GM23338 (cell line): ENCODE measurements at regions not wholly inside any gene's neighbourhood (a gene's known extent, or its start where the extent isn't known, plus 50 kb on each side); places are given as distances from the start of the nearest gene placed in this dataset.

Experiments used
- ATAC-seq: fragments of 200-7000 bp; cut with Tn5 transposase; 3 replicates; pipeline ENCODE4 v1.9.1; 2020
- DNase-seq: peaks from one replicate; pipeline ENCODE4 v3.0.0-alpha.2; 2015; ENCODE audit warnings: low spot score
- H2AFZ ChIP-seq: fragments of 200-600 bp; sonication (generic); 2 replicates; pipeline ENCODE4 v1.8.0; 2016; ENCODE audit warnings: antibody characterized with exemption, mild to moderate bottlenecking, moderate library complexity
- H3F3A ChIP-seq: fragments of 200-600 bp; sonication (generic); replicated peaks from 2 replicates; pipeline ENCODE4 v1.8.0; 2017; ENCODE audit warnings: antibody characterized with exemption, mixed run types, low read depth
- H3K27ac ChIP-seq: fragments of 200-600 bp; sonication (generic); 2 replicates; pipeline ENCODE4 v1.6.1; 2016; ENCODE audit warnings: low read depth
- H3K27me3 ChIP-seq: fragments of 200-600 bp; sonication (generic); 2 replicates; pipeline ENCODE4 v1.8.0; 2016; ENCODE audit warnings: mild to moderate bottlenecking, mixed run types, moderate library complexity; ENCODE audit not compliant: insufficient read depth
- H3K36me3 ChIP-seq: fragments of 200-600 bp; sonication (generic); 2 replicates; pipeline ENCODE4 v1.8.0; 2016; ENCODE audit warnings: mild to moderate bottlenecking; ENCODE audit not compliant: insufficient read depth
- H3K4me1 ChIP-seq: fragments of 200-600 bp; sonication (generic); 2 replicates; pipeline ENCODE4 v1.8.0; 2016; ENCODE audit warnings: mild to moderate bottlenecking, moderate library complexity; ENCODE audit not compliant: insufficient read depth
- H3K4me2 ChIP-seq: fragments of 200-600 bp; sonication (generic); 2 replicates; pipeline ENCODE4 v1.7.1; 2017; ENCODE audit warnings: mixed run types
- H3K4me3 ChIP-seq: fragments of 200-600 bp; sonication (generic); 2 replicates; pipeline ENCODE4 v1.6.1; 2016; ENCODE audit warnings: mixed run types
- H3K79me2 ChIP-seq: fragments of 200-600 bp; sonication (generic); replicated peaks from 2 replicates; pipeline ENCODE4 v1.8.0; 2017; ENCODE audit warnings: mild to moderate bottlenecking; ENCODE audit not compliant: insufficient read depth
- H3K9me2 ChIP-seq: fragments of 200-600 bp; sonication (generic); 2 replicates; pipeline ENCODE4 v1.8.0; 2017; ENCODE audit not compliant: insufficient read depth
- H4K20me1 ChIP-seq: fragments of 200-600 bp; sonication (generic); replicated peaks from 2 replicates; pipeline ENCODE4 v1.8.0; 2017; ENCODE audit warnings: mild to moderate bottlenecking; ENCODE audit not compliant: insufficient read depth
- H3K27ac Mint-ChIP-seq: 2 replicates; pipeline ENCODE4 v1.8.0; 2020; ENCODE audit warnings: inconsistent platforms, mild to moderate bottlenecking, moderate library complexity, mixed read lengths
- H3K27me3 Mint-ChIP-seq: 3 replicates; pipeline ENCODE4 v1.8.0; 2022; ENCODE audit warnings: low read depth, mild to moderate bottlenecking, moderate library complexity, mixed read lengths, inconsistent platforms; ENCODE audit not compliant: insufficient read depth, poor library complexity
- H3K36me3 Mint-ChIP-seq: 3 replicates; pipeline ENCODE4 v1.8.0; 2021; ENCODE audit warnings: low read depth, mild to moderate bottlenecking, inconsistent platforms, moderate library complexity, mixed read lengths
- H3K4me1 Mint-ChIP-seq: 3 replicates; pipeline ENCODE4 v1.8.0; 2020; ENCODE audit warnings: mild to moderate bottlenecking, inconsistent platforms, mixed read lengths
- H3K4me3 Mint-ChIP-seq: 3 replicates; pipeline ENCODE4 v1.8.0; 2021; ENCODE audit warnings: moderate library complexity, mild to moderate bottlenecking, inconsistent platforms, mixed read lengths
- H3K9me3 Mint-ChIP-seq: 3 replicates; pipeline ENCODE4 v1.8.0; 2020; ENCODE audit warnings: moderate library complexity, mild to moderate bottlenecking, inconsistent platforms, mixed read lengths
- EZH2 ChIP-seq: fragments of 200-600 bp; sonication (generic); IDR thresholded peaks from one replicate; pipeline ENCODE4 v1.8.0; 2017; ENCODE audit warnings: antibody characterized with exemption, mild to moderate bottlenecking, low read depth; ENCODE audit not compliant: unreplicated experiment
- EZH2phosphoT487 ChIP-seq: fragments of 200-600 bp; sonication (generic); IDR thresholded peaks from one replicate; pipeline ENCODE4 v1.8.1; 2018; ENCODE audit warnings: antibody characterized with exemption; ENCODE audit not compliant: unreplicated experiment
- JUNB ChIP-seq: IDR thresholded peaks from one replicate; pipeline ENCODE4 v1.6.1; 2016; ENCODE audit warnings: antibody characterized with exemption; ENCODE audit not compliant: unreplicated experiment
- NANOG ChIP-seq: IDR thresholded peaks from 2 replicates; pipeline ENCODE4 v1.6.1; 2016; ENCODE audit warnings: antibody characterized with exemption, borderline replicate concordance
- POLR2AphosphoS5 ChIP-seq: IDR thresholded peaks from 2 replicates; pipeline ENCODE4 v1.6.1; 2016; ENCODE audit warnings: antibody characterized with exemption, low read depth
- STAT1 ChIP-seq: IDR thresholded peaks from one replicate; pipeline ENCODE4 v1.6.1; 2016; ENCODE audit warnings: antibody characterized with exemption; ENCODE audit not compliant: unreplicated experiment
- ZNF114 ChIP-seq: fragments of 250-450 bp; sonication (Bioruptor Pico); IDR thresholded peaks from 2 replicates; pipeline ENCODE4 v1.5.0; 2020; ENCODE audit warnings: mild to moderate bottlenecking, moderate library complexity
- ZNF331 ChIP-seq: fragments of 250-450 bp; sonication (Bioruptor Pico); IDR thresholded peaks from 2 replicates; pipeline ENCODE4 v1.5.0; 2020; ENCODE audit warnings: low read depth, mild to moderate bottlenecking, moderate library complexity
- TF ChIP-seq, protein P1 (sequence below), 2 experiments: fragments of 200-600 bp in 1 of 2; sonication (generic) in 1 of 2; conservative IDR thresholded peaks; 2 replicates each; pipeline versions ENCODE4 v1.5.1 to v1.6.1; 2016 to 2017; ENCODE audit warnings: antibody characterized with exemption in 2 of 2, low read depth in 2 of 2, mild to moderate bottlenecking in 2 of 2, moderate library complexity in 1 of 2
- TF ChIP-seq, protein P2 (sequence below): fragments of 250-450 bp; sonication (Bioruptor Pico); IDR thresholded peaks from 2 replicates; pipeline ENCODE4 v1.5.0; 2020; ENCODE audit warnings: mild to moderate bottlenecking, moderate library complexity

DNA sequence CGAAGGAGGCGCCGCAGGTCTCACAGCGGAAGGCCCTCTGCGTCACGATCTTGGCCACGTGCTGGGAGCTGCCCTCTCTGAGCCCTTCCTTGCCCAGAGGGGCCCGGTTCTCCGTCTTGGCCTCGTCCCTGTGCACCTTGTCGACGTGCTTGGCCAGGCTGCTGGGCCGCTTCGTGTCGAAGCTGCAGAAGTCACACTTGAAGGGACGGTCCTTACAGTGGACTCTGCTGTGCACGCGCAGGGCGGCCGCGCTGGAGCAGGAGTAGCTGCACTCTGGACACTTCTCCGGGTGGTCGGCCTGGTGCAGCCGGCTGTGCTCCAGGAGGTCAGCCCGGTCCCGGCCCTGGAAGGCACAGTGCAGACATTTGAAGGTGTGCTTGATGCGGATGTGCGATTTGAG is 106.9 kb downstream of the ZFP64 start:
- Histone ChIP-seq H2AFZ (no peak overlapping the region), H3K4me1 (no peaks in the 10 kb centered on the region), H3K36me3 (peaks cover 13% of the 10 kb centered on the region), H3K27ac (no peak overlapping the region), H3K9me2 (no peaks in the 10 kb centered on the region), H3K4me2 (no peak overlapping the region), H3F3A (no peaks in the 10 kb centered on the region), H3K79me2 (no peaks in the 10 kb centered on the region), H4K20me1 (no peaks in the 10 kb centered on the region), H3K4me3 (no peak overlapping the region), H3K27me3 (no peaks in the 10 kb centered on the region)
- TF ChIP-seq ZNF331: no peak
- peaks cover 25% of the 10 kb centered on the region for H3K9me3 Mint-ChIP-seq
- no peak overlapping the region for H3K27ac Mint-ChIP-seq
- no peaks in the 10 kb centered on the region for H3K27me3 Mint-ChIP-seq
- ATAC-seq (no peak), DNase-seq (no peak)
- H3K4me3 Mint-ChIP-seq: no peak overlapping the region
- peaks cover 24% of the 10 kb centered on the region; the same call in 2 of the 3 replicates for H3K4me1 Mint-ChIP-seq
- peaks cover 46% of the 10 kb centered on the region for H3K36me3 Mint-ChIP-seq

GRCh38 chr20:52083627-52084232 is 107.8 kb downstream of the ZFP64 start:
- Histone ChIP-seq H3K79me2 (no peaks in the 10 kb centered on the region), H3K4me1 (no peaks in the 10 kb centered on the region), H2AFZ (no peak overlapping the region), H3F3A (no peaks in the 10 kb centered on the region), H3K27ac (no peak overlapping the region), H3K27me3 (no peaks in the 10 kb centered on the region), H3K36me3 (peaks cover 13% of the 10 kb centered on the region), H3K4me2 (no peak overlapping the region), H4K20me1 (no peaks in the 10 kb centered on the region), H3K4me3 (no peak overlapping the region), H3K9me2 (no peaks in the 10 kb centered on the region)
- DNase-seq (peak; percentile 91), ATAC-seq (peak; percentile 90)
- Mint-ChIP-seq H3K4me1 (peaks cover 24% of the 10 kb centered on the region; the same call in 2 of the 3 replicates), H3K27ac (no peak overlapping the region), H3K36me3 (peaks cover 40% of the 10 kb centered on the region), H3K27me3 (no peaks in the 10 kb centered on the region), H3K4me3 (no peak overlapping the region), H3K9me3 (peaks cover 25% of the 10 kb centered on the region)
- no peak for TF ChIP-seq ZNF114 (CRISPR knock-in tag)
- TF ChIP-seq, protein P1, sequence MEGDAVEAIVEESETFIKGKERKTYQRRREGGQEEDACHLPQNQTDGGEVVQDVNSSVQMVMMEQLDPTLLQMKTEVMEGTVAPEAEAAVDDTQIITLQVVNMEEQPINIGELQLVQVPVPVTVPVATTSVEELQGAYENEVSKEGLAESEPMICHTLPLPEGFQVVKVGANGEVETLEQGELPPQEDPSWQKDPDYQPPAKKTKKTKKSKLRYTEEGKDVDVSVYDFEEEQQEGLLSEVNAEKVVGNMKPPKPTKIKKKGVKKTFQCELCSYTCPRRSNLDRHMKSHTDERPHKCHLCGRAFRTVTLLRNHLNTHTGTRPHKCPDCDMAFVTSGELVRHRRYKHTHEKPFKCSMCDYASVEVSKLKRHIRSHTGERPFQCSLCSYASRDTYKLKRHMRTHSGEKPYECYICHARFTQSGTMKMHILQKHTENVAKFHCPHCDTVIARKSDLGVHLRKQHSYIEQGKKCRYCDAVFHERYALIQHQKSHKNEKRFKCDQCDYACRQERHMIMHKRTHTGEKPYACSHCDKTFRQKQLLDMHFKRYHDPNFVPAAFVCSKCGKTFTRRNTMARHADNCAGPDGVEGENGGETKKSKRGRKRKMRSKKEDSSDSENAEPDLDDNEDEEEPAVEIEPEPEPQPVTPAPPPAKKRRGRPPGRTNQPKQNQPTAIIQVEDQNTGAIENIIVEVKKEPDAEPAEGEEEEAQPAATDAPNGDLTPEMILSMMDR (conservative IDR thresholded peaks at IDR 0.05; ENCODE audit: low read depth in 2 of 2): peak; percentile 85 to 89
- no peak for TF ChIP-seq ZNF331
- TF ChIP-seq EZH2phosphoT487: no peak
- no peak for TF ChIP-seq JUNB
- no peak for TF ChIP-seq POLR2AphosphoS5
- no peak for TF ChIP-seq NANOG
- TF ChIP-seq STAT1: no peak

DNA sequence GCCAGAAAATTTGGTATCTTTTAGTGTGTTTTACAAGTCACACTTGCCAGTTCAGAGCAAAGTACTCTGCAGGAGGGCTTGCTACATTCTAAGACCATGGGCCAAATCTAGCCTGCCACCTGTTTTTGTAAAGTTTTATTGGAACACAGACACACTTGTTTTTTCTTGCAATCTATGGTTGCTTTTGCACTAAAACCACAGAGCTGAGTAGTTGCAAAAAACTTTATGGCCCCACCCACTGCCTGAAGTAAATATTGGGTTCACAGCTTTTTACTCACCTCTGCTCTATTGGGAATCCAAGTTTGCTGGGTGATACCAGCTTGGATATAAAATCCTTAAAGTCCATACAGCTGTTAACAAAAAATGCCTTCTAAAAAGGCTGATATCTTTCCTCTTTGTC is 109.0 kb downstream of the ZFP64 start:
- Histone ChIP-seq H2AFZ (no peak overlapping the region), H3K9me2 (no peaks in the 10 kb centered on the region), H3K4me1 (no peaks in the 10 kb centered on the region), H3K27ac (no peak overlapping the region), H4K20me1 (no peaks in the 10 kb centered on the region), H3K4me3 (no peak overlapping the region), H3K4me2 (no peak overlapping the region), H3K27me3 (no peaks in the 10 kb centered on the region), H3F3A (no peaks in the 10 kb centered on the region), H3K79me2 (no peaks in the 10 kb centered on the region), H3K36me3 (peaks cover 12% of the 10 kb centered on the region)
- H3K9me3 Mint-ChIP-seq: peaks cover 17% of the 10 kb centered on the region
- no peak overlapping the region; the same call in 2 of the 3 replicates for H3K4me3 Mint-ChIP-seq
- DNase-seq: no peak
- H3K27ac Mint-ChIP-seq: no peak overlapping the region
- H3K36me3 Mint-ChIP-seq: peaks cover 29% of the 10 kb centered on the region
- no peaks in the 10 kb centered on the region for H3K27me3 Mint-ChIP-seq
- ATAC-seq: no peak
- H3K4me1 Mint-ChIP-seq: peaks cover 24% of the 10 kb centered on the region; the same call in 2 of the 3 replicates
- TF ChIP-seq JUNB (no peak), POLR2AphosphoS5 (no peak), EZH2 (no peak)
- TF ChIP-seq, protein P2, sequence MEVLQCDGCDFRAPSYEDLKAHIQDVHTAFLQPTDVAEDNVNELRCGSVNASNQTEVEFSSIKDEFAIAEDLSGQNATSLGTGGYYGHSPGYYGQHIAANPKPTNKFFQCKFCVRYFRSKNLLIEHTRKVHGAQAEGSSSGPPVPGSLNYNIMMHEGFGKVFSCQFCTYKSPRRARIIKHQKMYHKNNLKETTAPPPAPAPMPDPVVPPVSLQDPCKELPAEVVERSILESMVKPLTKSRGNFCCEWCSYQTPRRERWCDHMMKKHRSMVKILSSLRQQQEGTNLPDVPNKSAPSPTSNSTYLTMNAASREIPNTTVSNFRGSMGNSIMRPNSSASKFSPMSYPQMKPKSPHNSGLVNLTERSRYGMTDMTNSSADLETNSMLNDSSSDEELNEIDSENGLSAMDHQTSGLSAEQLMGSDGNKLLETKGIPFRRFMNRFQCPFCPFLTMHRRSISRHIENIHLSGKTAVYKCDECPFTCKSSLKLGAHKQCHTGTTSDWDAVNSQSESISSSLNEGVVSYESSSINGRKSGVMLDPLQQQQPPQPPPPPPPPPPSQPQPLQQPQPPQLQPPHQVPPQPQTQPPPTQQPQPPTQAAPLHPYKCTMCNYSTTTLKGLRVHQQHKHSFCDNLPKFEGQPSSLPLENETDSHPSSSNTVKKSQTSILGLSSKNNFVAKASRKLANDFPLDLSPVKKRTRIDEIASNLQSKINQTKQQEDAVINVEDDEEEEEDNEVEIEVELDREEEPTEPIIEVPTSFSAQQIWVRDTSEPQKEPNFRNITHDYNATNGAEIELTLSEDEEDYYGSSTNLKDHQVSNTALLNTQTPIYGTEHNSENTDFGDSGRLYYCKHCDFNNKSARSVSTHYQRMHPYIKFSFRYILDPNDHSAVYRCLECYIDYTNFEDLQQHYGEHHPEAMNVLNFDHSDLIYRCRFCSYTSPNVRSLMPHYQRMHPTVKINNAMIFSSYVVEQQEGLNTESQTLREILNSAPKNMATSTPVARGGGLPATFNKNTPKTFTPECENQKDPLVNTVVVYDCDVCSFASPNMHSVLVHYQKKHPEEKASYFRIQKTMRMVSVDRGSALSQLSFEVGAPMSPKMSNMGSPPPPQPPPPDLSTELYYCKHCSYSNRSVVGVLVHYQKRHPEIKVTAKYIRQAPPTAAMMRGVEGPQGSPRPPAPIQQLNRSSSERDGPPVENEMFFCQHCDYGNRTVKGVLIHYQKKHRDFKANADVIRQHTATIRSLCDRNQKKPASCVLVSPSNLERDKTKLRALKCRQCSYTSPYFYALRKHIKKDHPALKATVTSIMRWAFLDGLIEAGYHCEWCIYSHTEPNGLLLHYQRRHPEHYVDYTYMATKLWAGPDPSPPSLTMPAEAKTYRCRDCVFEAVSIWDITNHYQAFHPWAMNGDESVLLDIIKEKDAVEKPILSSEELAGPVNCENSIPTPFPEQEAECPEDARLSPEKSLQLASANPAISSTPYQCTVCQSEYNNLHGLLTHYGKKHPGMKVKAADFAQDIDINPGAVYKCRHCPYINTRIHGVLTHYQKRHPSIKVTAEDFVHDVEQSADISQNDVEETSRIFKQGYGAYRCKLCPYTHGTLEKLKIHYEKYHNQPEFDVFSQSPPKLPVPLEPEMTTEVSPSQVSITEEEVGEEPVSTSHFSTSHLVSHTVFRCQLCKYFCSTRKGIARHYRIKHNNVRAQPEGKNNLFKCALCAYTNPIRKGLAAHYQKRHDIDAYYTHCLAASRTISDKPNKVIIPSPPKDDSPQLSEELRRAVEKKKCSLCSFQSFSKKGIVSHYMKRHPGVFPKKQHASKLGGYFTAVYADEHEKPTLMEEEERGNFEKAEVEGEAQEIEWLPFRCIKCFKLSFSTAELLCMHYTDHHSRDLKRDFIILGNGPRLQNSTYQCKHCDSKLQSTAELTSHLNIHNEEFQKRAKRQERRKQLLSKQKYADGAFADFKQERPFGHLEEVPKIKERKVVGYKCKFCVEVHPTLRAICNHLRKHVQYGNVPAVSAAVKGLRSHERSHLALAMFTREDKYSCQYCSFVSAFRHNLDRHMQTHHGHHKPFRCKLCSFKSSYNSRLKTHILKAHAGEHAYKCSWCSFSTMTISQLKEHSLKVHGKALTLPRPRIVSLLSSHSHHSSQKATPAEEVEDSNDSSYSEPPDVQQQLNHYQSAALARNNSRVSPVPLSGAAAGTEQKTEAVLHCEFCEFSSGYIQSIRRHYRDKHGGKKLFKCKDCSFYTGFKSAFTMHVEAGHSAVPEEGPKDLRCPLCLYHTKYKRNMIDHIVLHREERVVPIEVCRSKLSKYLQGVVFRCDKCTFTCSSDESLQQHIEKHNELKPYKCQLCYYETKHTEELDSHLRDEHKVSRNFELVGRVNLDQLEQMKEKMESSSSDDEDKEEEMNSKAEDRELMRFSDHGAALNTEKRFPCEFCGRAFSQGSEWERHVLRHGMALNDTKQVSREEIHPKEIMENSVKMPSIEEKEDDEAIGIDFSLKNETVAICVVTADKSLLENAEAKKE (CRISPR knock-in tag): no peak
